HG02884 (cell line): ENCODE measurements at regions not wholly inside any gene's neighbourhood (a gene's known extent, or its start where the extent isn't known, plus 50 kb on each side); places are given as distances from the start of the nearest gene placed in this dataset.
"Not testable (repeated sequence)": the region's sequence is repeated elsewhere in the genome, so short reads cannot be mapped to it uniquely, and the experiment has no call there.

Experiments used
- ATAC-seq: cut with Tn5 transposase; IDR thresholded peaks from one replicate; pipeline ENCODE4 v1.9.1; 2021; ENCODE audit warnings: mild to moderate bottlenecking, moderate library complexity; ENCODE audit not compliant: unreplicated experiment

- not testable (repeated sequence) for ATAC-seq
These were observed 102.6 kb upstream of the SKOR2 start for GRCh38 chr18:47354061-47354460.

GRCh38 chr18:47346016-47346415, 94.6 kb upstream of the SKOR2 start:
- no peak for ATAC-seq

GRCh38 chr18:47345291-47345690, 93.8 kb upstream of the SKOR2 start:
- no peak for ATAC-seq

- ATAC-seq, result no peak
These were observed 91.8 kb upstream of the SKOR2 start for GRCh38 chr18:47343291-47343690.

GRCh38 chr18:47342566-47342965, 91.1 kb upstream of the SKOR2 start:
- no peak for ATAC-seq

- no peak for ATAC-seq
These were observed 90.2 kb upstream of the SKOR2 start for GRCh38 chr18:47341678-47342077.

- no peak for ATAC-seq
These were observed 83.5 kb upstream of the SKOR2 start for GRCh38 chr18:47334966-47335365.

GRCh38 chr18:47333926-47334635, 82.6 kb upstream of the SKOR2 start:
- no peak for ATAC-seq

- no peak for ATAC-seq
These were observed 80.2 kb upstream of the SKOR2 start for GRCh38 chr18:47331641-47332040.

- no peak for ATAC-seq
These were observed 79.6 kb upstream of the SKOR2 start for GRCh38 chr18:47331026-47331425.

- ATAC-seq, result no peak
These were observed 71.7 kb upstream of the SKOR2 start for GRCh38 chr18:47323158-47323557.

GRCh38 chr18:47321815-47322214, 70.4 kb upstream of the SKOR2 start:
- ATAC-seq, result no peak

GRCh38 chr18:47317824-47318508, 66.5 kb upstream of the SKOR2 start:
- no peak for ATAC-seq

GRCh38 chr18:47316924-47317323, 65.5 kb upstream of the SKOR2 start:
- no peak for ATAC-seq

GRCh38 chr18:47313901-47314300, 62.4 kb upstream of the SKOR2 start:
- ATAC-seq, result no peak

- ATAC-seq, result no peak
These were observed 60.1 kb upstream of the SKOR2 start for GRCh38 chr18:47311585-47311984.
